Renal pelvis (tissue), 1 donor: ENCODE measurements at regions not wholly inside any gene's neighbourhood (a gene's known extent, or its start where the extent isn't known, plus 50 kb on each side); places are given as distances from the start of the nearest gene placed in this dataset.

ENCODE experiments used
- DNase-seq: peaks from one replicate; pipeline ENCODE4 v3.0.0-alpha.2; 2013

DNA sequence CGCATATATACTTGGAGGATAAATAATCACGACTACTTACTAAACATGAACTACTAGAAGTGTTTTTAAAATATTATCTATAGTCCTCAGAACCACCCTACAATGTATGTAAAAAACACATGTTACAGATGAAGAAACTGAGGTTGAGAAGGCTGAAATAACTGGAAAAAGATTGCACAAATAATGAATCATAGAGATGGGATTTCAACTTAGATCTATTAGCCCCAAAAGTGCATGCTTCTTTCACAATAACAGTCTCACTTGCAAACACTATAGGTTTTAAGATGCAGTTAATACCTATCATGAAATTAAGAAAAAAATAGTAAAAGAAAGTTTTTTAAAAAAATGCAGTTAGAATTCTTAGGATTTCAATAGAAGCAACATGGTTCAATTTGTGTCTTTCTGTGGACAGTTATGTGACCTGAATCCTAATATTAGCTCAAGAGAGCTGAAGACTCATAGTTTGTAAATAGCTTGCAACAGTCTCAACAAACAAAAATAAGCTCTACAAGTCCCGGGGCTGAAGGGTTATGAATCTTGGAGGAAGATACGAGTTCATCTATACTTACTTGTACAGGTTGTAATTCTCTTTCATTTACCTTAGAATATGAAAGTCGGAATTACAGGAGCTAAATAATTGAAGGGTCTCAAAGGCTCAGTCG, 58.6 kb upstream of the NTPCR start:
- DNase-seq, result no peak

DNA sequence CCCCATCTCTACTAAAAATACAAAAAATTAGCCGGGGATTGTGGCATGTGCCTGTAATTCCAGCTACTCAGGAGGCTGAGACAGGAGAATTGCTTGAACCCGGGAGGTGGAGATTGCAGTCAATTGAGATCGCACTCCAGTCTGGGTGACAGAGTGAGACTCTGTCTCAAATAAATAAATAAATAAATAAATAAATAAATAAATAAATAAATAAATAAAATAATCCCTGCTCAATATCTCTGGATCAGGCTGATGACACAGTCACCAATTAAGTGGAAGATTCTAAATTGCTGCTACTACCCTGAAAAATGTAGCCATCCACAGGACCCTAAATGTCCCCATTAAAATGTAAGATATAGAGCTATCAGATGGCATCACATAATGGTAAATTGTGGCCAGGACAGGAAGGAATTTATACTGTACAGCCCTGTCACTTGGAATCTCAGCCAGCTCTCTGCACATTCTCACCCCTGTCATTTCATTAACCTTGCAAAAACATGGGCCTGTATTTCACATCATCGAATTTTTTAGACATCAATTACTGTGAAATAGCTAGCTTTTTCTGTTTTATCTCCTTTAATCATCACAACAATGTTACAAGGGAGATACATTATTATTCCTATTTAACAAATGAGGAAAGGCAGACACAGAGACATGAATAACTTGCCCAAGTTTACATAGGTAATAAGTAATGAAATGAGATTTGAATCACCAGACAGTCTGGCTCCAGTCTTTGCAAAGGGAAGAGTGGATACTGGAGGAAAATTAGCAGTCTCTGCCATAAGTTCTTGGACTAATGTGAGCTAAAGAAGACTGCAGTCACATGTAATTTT, 56.7 kb upstream of the NTPCR start:
- no peak for DNase-seq

DNA sequence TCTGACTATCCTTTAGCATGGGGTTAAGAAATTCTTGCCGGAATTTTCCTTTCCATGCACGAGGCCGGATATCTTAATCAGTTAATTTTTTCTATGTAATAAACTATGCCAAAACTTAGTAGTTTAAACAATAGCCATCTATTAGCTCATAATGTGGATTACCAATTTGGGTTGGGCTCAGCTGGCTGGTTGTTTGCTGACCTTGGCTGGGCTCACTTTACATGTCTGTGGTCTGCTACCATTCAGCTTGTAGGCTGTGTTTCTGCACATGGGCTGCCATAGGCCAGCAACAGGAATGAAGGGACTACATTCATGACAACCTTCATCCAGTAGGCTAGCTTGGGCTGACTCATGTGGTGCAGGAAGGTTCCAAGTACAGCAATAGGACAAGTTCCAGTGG, 56.0 kb upstream of the NTPCR start:
- DNase-seq, result no peak

DNA sequence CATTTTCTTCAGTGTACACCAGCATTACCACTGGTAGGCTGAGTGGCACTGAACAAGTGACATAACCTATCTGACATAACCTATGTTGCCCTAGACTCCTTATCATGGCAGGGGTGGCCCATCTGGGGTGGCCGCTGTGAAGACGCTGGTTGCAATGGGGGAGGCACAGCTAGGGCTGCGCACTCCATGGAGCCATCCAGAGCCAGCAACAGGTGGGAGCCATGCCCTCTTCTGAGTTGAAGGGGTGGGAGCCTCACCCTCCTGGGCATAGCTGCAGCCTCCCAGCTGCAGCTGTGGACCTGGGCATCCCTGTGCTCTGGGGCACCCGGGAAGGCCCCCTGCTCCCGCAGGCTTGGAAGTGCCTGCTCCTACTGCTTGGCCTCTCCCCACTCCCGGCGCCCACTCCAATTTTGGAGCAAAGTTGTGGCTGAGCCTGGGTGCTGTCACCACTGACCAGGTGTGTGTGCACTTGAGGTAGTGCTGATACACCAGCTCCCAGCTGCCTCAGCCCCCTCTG, 52.4 kb upstream of the NTPCR start:
- DNase-seq, result no peak

DNA sequence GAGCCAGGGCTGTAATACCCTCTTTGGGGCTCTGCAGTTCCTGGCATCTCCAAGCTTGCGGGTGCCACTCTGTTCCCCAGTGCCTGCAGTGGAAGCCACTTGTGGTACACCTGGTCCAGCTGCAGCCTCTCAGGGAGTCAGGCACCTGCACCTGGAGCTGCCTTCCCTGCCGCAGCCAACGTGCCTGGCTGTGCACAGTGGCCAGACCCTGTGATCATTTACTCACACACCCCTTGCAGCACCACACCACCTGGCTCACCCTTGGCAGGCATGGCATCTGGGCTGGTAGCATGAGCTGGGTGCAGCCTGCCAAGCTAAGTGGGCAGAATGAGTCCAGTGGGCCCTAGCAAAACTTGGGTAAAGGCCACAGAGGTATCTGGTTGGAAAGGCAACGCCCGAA, 51.1 kb upstream of the NTPCR start:
- no peak for DNase-seq

DNA sequence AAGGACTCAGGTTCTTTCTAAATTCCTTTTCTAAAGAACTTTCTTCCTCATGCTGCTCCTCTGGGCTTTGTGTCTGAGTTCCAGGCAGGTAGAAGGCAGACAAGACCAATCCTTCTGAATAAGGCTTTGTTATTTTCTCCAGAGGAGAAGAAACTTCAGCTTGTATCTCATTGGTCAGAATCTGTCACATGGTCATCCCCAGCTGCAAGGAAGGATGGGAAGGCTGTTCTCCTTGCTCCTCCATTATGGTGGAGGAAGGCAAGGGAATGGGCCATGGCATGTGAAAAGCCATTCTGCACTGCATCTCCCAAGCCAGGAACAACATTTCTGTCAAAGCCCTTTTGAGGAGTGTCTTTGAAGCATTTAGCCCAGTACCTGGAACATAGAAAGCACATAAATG, 50.6 kb upstream of the NTPCR start:
- DNase-seq, result no peak
